GM03348 (cell line): ENCODE measurements at regions not wholly inside any gene's neighbourhood (a gene's known extent, or its start where the extent isn't known, plus 50 kb on each side); places are given as distances from the start of the nearest gene placed in this dataset.
"Not testable (repeated sequence)": the region's sequence is repeated elsewhere in the genome, so short reads cannot be mapped to it uniquely, and the experiment has no call there.

Experiments used
- DNase-seq: peaks from one replicate; pipeline ENCODE4 v3.0.0; 2012; ENCODE audit warnings: low spot score

- no peak for DNase-seq
Observed at GRCh38 chr7:119943942-119944600, 328.9 kb upstream of the KCND2 start.

GRCh38 chr7:119944601-119944972, 328.4 kb upstream of the KCND2 start:
- DNase-seq: no peak

GRCh38 chr7:119945822-119946221, 327.2 kb upstream of the KCND2 start:
- no peak for DNase-seq

DNA sequence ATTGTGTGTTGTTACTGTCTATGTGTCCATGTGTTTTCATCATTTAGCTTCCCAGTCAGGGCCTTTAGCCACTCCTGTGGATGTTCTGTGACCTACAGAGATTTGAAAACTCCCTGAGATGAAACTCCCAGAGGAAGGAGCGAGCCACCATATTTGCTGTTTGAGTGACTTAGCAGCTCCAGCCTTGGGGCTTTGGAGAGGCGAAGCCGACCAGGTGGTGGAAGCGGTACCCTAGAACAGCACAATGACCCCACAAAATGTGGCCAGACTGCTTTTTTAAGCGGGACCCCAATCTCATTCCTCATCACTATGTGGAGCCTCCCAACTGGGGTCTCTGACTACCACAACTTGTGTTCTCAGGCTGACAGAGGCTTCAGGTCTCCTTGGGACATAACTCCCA, 323.9 kb upstream of the KCND2 start:
- no peak for DNase-seq

GRCh38 chr7:119950390-119951041, 322.5 kb upstream of the KCND2 start:
- not testable (repeated sequence) for DNase-seq

- DNase-seq: not testable (repeated sequence)
Observed at GRCh38 chr7:119951614-119952013, 321.4 kb upstream of the KCND2 start.

DNA sequence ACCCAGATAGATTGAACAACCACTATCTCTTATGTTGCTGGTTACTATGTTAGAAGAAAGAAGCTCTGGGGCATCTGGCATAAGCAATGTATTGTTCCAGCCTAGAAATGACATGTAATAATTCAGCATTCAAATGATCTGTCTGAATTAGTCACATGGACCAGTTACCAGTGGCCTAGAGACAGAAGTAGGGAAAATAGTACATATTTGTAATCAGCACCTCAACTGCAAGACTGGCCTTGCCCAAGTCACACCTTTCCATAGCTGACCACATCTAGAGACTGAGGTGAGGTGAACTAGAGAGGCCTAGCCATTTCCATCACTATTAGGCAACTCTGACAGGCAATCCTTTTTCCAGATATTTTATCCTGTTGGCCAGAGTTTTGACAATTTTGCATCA, 315.6 kb upstream of the KCND2 start:
- DNase-seq: no peak

DNA sequence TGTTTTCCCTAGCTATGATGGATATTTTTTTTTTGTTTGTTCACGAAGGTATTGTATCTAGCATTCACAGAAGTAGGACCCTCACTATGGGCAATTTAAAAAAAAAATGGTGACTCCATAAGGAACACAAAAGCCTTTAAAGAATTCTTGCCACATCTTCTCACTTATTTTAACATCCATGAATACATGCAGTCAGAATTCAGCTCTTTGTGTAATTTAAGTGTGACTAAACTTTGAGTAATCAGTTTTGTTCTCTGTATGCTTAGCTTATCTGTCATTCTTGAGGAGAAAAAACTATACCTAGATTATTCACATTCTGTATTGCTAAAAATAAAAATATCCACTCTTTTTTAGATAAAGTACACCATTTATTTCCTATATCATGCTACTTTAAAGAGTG, 313.2 kb upstream of the KCND2 start:
- peak; percentile 9 for DNase-seq

DNA sequence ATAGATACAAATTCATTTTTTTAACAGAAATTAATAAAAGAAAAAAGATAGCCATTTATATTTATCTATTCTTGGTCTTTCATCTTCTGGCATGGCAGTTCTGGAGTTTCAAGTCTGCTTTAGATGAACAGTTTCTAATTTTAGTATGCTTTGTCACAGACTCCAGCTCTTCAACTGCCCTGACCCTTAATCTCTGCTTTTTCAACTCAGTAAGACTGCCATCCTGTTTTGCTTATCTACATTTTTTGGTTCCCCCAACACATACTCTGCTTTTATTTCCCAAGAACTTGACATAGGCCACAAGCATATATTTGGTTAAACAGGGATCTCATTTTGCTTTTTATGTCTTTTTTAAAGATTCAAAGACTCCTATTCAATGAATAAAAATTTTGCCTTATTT, 309.3 kb upstream of the KCND2 start:
- DNase-seq: no peak

- no peak for DNase-seq
Observed at GRCh38 chr7:119964065-119964464, 308.9 kb upstream of the KCND2 start.

DNA sequence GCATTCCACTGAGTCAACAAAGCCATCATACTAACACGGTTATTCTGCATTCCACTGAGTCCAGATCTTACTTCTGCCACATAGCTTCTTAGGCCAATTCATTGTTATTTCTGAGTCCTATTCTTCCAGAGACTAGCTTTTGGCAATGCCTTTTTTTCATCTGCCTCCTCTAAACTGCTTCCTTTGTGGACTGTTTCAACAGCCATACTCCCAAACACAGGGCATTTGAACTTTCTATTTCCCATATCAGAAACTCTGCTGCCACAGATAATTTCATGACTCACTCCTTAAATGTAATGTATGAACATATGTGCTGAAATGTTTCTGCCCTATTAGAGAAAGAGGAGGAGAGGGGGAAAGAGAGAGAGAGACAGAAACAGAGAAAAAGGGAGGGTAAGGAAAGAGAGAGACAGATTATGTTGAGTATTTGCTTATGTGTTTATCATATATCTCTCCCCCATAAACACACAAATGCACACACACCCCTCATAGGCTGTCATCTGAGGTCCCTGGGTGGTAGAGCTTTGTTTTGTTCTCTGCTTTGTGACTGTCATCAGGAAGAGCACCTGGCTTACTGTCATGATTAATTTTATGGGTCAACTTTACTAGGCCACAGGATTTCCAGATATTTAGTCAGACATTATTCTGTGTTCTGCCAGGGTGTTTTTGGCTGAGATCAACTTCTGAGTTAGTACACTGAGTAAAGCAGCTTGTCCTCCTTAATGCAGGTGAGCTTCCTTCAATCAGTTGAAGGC, 308.0 kb upstream of the KCND2 start:
- DNase-seq: peak; percentile 16

GRCh38 chr7:119967221-119967620, 305.8 kb upstream of the KCND2 start:
- DNase-seq: no peak

GRCh38 chr7:119968411-119968810, 304.6 kb upstream of the KCND2 start:
- DNase-seq: not testable (repeated sequence)

DNA sequence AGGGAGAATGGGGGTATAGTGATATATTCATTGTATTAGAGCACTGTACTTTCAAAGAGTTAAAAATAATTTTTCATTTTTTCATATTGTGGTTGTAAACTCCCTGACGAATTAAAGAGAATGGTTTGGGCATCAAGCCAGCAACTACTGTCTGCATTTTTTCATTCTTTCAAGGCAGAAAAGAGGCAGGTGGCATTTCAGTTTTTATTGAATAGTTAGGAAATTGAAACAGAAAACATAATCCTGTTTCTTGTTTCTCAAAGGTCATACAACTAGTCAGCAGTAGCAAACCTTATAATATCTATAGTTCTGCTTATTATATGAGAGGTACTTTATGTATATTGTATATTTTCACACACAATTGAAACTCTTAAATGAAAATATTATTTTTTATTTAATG, 303.9 kb upstream of the KCND2 start:
- no peak for DNase-seq

DNA sequence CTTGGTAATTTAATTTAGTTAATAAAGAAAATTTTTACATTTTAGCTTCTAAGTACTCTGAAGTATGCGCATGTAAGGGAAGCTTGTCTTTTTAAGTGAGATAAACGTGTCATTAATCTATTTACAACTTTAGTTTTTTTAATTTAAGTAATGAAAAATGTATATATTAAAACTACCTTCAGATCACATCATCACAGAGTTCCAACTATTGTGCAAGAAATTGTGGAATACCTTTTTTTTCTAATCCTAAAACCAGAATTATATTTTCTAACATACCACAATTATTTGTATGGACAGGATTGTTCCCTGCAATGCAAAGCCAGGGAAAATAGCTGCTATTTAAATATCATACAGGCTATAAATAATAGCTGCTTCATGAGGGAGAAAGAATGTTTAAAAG, 303.2 kb upstream of the KCND2 start:
- no peak for DNase-seq

- no peak for DNase-seq
Observed at GRCh38 chr7:119974972-119975371, 298.0 kb upstream of the KCND2 start.

GRCh38 chr7:119982884-119983283, 290.1 kb upstream of the KCND2 start:
- DNase-seq: no peak

DNA sequence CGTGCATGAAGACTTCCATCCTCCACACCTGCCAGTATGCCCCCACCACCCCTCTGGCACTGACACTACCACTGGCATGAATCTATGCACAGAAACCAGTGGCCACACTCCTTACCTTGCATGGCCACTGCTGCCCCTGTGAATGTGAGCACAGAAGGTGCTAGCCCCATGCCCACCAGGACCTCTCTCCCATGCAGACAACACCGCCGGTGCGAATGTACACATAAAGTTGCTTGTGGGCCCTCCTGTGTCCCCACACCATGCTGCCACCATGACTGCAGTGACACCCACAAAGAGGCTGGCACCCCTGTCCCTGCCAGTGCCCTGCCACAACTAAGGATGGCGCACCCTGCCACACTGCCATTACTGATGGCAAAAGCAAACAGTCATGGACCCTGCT, 289.5 kb upstream of the KCND2 start:
- DNase-seq: no peak

DNA sequence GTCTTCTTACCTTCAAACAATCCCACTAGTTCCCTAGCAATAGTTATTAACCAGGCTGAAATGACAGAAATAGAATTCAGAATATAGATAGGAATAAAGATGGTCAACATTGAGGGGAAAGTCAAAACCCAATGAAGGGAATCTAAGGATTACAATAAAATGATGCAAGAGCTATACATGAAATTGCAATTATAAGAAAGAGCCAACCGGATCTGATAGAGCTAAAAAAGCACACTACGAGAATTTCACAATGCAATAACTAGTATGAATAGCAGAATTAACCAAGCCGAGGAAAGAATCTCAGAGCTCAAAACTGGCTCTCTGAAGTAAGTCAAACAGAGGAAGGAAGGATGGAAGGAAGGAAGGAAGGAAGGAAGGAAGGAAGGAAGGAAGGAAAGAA, 288.7 kb upstream of the KCND2 start:
- DNase-seq: no peak

DNA sequence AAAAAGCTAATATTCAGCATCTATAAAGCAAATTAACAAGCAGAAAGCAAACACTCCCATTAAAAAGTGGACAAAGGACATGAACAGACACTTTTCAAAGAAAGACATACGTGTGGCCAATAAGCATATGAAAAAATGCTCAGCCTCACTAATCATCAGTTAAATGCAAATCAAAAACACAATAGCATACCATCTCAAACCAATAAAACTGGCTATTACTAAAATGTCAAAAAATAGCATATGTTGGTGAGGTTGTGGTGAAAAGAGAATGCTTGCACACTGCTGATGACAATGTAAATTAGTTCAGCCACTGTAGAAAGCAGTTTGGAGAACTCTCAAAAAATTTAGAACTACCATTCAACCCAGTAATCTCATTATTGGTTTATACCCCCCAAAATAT, 284.6 kb upstream of the KCND2 start:
- DNase-seq: no peak

GRCh38 chr7:119994928-119995327, 278.0 kb upstream of the KCND2 start:
- no peak for DNase-seq

DNA sequence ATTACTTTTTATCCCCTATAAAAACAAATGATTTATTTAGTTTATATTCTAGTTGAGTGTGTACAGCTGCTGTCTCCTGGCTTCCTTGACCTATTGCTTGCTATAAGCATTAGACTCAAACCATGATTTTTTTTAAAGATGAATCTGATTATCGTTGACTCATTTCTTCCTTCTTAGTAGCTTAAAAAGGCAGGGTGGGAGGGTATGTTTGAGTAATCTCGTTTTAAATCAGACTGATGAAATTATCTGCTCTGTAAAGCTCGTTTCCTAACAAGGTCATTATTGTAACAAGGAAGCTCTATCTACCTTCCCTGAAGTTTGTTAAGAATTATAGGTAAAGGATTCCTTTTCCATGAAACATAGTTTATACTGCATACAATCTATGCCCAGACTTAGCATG, 276.3 kb upstream of the KCND2 start:
- DNase-seq: no peak

GRCh38 chr7:119999738-120000475, 273.1 kb upstream of the KCND2 start:
- DNase-seq: no peak
